ENCODE measurements at regions not wholly inside any gene's neighbourhood (a gene's known extent, or its start where the extent isn't known, plus 50 kb on each side); places are given as distances from the start of the nearest gene placed in this dataset.

DNA sequence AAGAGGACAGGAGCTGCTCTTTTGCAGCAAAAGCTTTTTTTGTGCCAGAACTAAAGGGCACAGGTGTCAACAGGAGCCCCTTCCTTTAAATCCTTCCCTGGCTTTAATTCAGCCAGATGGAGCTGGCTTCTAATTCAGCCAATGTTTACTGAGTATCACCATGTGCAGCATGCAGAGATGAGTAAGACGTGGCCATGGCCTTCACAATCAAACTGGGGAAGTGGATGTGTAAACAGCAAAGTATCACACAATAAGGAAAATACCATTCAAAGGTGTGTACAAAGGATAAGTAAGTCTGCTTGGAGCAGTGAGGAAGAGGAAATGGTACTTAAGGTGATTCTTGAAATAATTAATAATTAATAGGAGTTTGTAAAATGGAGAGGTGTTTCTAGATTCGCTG, 243.4 kb downstream of the NXPE2 start:
- H3K27ac ChIP-seq, result no peak overlapping the region
- no peaks in the 10 kb centered on the region for H3K9me2 ChIP-seq (ENCODE audit: insufficient read depth)
- no peak overlapping the region for H2AFZ ChIP-seq
- ChIA-PET CTCF (no interaction called here), POLR2A (ENCODE audit: unreplicated experiment) (no interaction called here)
- TF ChIP-seq, protein P1, sequence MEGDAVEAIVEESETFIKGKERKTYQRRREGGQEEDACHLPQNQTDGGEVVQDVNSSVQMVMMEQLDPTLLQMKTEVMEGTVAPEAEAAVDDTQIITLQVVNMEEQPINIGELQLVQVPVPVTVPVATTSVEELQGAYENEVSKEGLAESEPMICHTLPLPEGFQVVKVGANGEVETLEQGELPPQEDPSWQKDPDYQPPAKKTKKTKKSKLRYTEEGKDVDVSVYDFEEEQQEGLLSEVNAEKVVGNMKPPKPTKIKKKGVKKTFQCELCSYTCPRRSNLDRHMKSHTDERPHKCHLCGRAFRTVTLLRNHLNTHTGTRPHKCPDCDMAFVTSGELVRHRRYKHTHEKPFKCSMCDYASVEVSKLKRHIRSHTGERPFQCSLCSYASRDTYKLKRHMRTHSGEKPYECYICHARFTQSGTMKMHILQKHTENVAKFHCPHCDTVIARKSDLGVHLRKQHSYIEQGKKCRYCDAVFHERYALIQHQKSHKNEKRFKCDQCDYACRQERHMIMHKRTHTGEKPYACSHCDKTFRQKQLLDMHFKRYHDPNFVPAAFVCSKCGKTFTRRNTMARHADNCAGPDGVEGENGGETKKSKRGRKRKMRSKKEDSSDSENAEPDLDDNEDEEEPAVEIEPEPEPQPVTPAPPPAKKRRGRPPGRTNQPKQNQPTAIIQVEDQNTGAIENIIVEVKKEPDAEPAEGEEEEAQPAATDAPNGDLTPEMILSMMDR (conservative IDR thresholded peaks at IDR 0.05), result no peak
- no peak for TF ChIP-seq EZH2 (IDR thresholded peaks at IDR 0.05; ENCODE audit: low read depth)
- no peaks in the 10 kb centered on the region for H3K9me3 ChIP-seq (ENCODE audit: insufficient read depth, low read depth)
- no peaks in the 10 kb centered on the region for H3K4me1 ChIP-seq (replicated peaks; ENCODE audit: insufficient read depth)
- H3F3A ChIP-seq (ENCODE audit: insufficient read depth, low read depth), result no peaks in the 10 kb centered on the region
- H4K20me1 ChIP-seq (ENCODE audit: insufficient read depth), result no peaks in the 10 kb centered on the region
- H3K79me2 ChIP-seq (ENCODE audit: low read depth), result no peaks in the 10 kb centered on the region
- DNase-seq, result no peak
- H3K36me3 ChIP-seq (ENCODE audit: low read depth), result no peaks in the 10 kb centered on the region
- no peak overlapping the region for H3K4me2 ChIP-seq
- BruUV-seq (replicated peaks), result no TSS peak
- intact Hi-C loops (cut with micrococcal nuclease; ENCODE audit: unreplicated experiment), result no loop called here
- H3K27me3 ChIP-seq (ENCODE audit: insufficient read depth, low read depth), result peaks cover 11% of the 10 kb centered on the region; the same call in 1 of the 2 replicates
- H3K4me3 ChIP-seq, result no peak overlapping the region

DNA sequence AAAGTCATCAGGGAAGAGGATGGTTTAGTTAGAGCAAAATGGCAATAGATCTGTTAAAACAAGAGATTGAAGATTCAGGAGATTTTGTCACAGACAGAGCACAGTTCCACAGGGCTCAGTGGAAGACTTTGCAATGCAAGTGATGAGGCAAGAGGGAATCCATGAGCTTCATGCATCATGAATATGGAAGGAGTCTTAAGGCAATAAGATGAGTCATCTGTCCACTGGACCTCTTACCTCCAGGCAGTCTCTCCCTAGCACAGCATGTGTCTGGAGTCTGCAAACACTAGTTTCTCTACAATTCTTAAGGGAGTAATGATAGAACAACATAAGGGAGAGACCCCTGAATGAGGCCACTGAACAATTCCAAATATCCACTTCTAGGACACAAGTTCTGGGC, 245.7 kb downstream of the NXPE2 start:
- no peak overlapping the region for H2AFZ ChIP-seq
- no peak overlapping the region for H3K27ac ChIP-seq
- intact Hi-C loops (cut with micrococcal nuclease; ENCODE audit: unreplicated experiment), result no loop called here
- BruUV-seq (replicated peaks), result no TSS peak
- no peaks in the 10 kb centered on the region for H3K79me2 ChIP-seq (ENCODE audit: low read depth)
- POLR2A ChIA-PET (ENCODE audit: unreplicated experiment), result no interaction called here
- H3K27me3 ChIP-seq (ENCODE audit: insufficient read depth, low read depth), result no peaks in the 10 kb centered on the region
- no peak for DNase-seq
- H3K9me2 ChIP-seq (ENCODE audit: insufficient read depth), result no peaks in the 10 kb centered on the region
- no peak overlapping the region for H3K4me2 ChIP-seq
- no peak for TF ChIP-seq EZH2 (IDR thresholded peaks at IDR 0.05; ENCODE audit: low read depth)
- TF ChIP-seq, protein P1 (conservative IDR thresholded peaks at IDR 0.05), result no peak
- no peaks in the 10 kb centered on the region for H3F3A ChIP-seq (ENCODE audit: insufficient read depth, low read depth)
- H4K20me1 ChIP-seq (ENCODE audit: insufficient read depth), result no peaks in the 10 kb centered on the region
- CTCF ChIA-PET, result no interaction called here
- H3K4me1 ChIP-seq (replicated peaks; ENCODE audit: insufficient read depth), result no peaks in the 10 kb centered on the region
- H3K36me3 ChIP-seq (ENCODE audit: low read depth), result no peaks in the 10 kb centered on the region
- H3K4me3 ChIP-seq, result no peak overlapping the region
- no peaks in the 10 kb centered on the region for H3K9me3 ChIP-seq (ENCODE audit: insufficient read depth, low read depth)

DNA sequence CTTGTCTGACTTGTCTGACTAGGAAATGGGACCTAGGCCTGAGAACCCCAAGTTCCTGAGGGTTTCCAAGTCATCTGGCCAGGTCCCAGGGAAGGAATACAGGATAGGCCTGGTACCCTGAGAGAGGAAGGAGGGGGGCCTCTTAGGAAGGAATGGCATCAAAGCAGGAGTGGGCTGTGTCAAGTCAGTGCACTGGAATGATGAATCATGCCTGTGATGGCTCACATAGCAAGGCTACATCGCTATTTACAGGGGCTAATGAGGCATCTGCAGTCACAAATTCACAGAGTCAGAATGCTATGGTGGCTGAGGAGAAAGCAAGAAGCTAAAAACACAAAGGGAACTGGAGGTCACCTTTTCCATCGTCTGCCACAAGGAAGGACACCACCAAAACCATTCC, 247.3 kb downstream of the NXPE2 start:
- no peak for DNase-seq
- Histone ChIP-seq H4K20me1 (ENCODE audit: insufficient read depth) (no peaks in the 10 kb centered on the region), H3F3A (ENCODE audit: insufficient read depth, low read depth) (no peaks in the 10 kb centered on the region), H3K4me1 (replicated peaks; ENCODE audit: insufficient read depth) (no peaks in the 10 kb centered on the region), H3K27me3 (ENCODE audit: insufficient read depth, low read depth) (no peaks in the 10 kb centered on the region), H3K4me3 (no peak overlapping the region), H3K4me2 (no peak overlapping the region), H3K79me2 (ENCODE audit: low read depth) (no peaks in the 10 kb centered on the region), H3K9me2 (ENCODE audit: insufficient read depth) (no peaks in the 10 kb centered on the region), H3K27ac (no peak overlapping the region), H3K9me3 (ENCODE audit: insufficient read depth, low read depth) (no peaks in the 10 kb centered on the region), H3K36me3 (ENCODE audit: low read depth) (no peaks in the 10 kb centered on the region), H2AFZ (no peak overlapping the region)
- no peak for TF ChIP-seq EZH2 (IDR thresholded peaks at IDR 0.05; ENCODE audit: low read depth)
- TF ChIP-seq, protein P1 (conservative IDR thresholded peaks at IDR 0.05), result no peak
- intact Hi-C loops (cut with micrococcal nuclease; ENCODE audit: unreplicated experiment), result no loop called here
- no TSS peak for BruUV-seq (replicated peaks)
- CTCF ChIA-PET, result no interaction called here
- POLR2A ChIA-PET (ENCODE audit: unreplicated experiment), result no interaction called here

Data from PC-9 (cell line).